HG03159 (cell line): ENCODE measurements at regions not wholly inside any gene's neighbourhood (a gene's known extent, or its start where the extent isn't known, plus 50 kb on each side); places are given as distances from the start of the nearest gene placed in this dataset.
"Not testable (repeated sequence)": the region's sequence is repeated elsewhere in the genome, so short reads cannot be mapped to it uniquely, and the experiment has no call there.

Source experiments
- ATAC-seq: cut with Tn5 transposase; IDR thresholded peaks from one replicate; pipeline ENCODE4 v1.9.1; 2021; ENCODE audit warnings: mild to moderate bottlenecking, moderate library complexity; ENCODE audit not compliant: unreplicated experiment

- ATAC-seq = no peak
Measured at GRCh38 chr1:163970151-163970550, 588.8 kb upstream of the PBX1 start.

- no peak for ATAC-seq
Measured at GRCh38 chr1:163970699-163971098, 588.3 kb upstream of the PBX1 start.

- no peak for ATAC-seq
Measured at GRCh38 chr1:163973586-163973985, 585.4 kb upstream of the PBX1 start.

- ATAC-seq = no peak
Measured at GRCh38 chr1:163974120-163974519, 584.9 kb upstream of the PBX1 start.

- ATAC-seq = no peak
Measured at GRCh38 chr1:163980394-163980793, 578.6 kb upstream of the PBX1 start.

GRCh38 chr1:163981500-163982030, 577.4 kb upstream of the PBX1 start:
- ATAC-seq = no peak

GRCh38 chr1:163983097-163983496, 575.9 kb upstream of the PBX1 start:
- no peak for ATAC-seq

- no peak for ATAC-seq
Measured at GRCh38 chr1:163985700-163986099, 573.3 kb upstream of the PBX1 start.

GRCh38 chr1:163999131-163999530, 559.9 kb upstream of the PBX1 start:
- no peak for ATAC-seq

GRCh38 chr1:164006186-164006585, 552.8 kb upstream of the PBX1 start:
- not testable (repeated sequence) for ATAC-seq

GRCh38 chr1:164006621-164007020, 552.4 kb upstream of the PBX1 start:
- no peak for ATAC-seq

GRCh38 chr1:164017239-164017638, 541.7 kb upstream of the PBX1 start:
- no peak for ATAC-seq

- ATAC-seq = no peak
Measured at GRCh38 chr1:164020391-164020790, 538.6 kb upstream of the PBX1 start.

- ATAC-seq = no peak
Measured at GRCh38 chr1:164021813-164022212, 537.2 kb upstream of the PBX1 start.

GRCh38 chr1:164033782-164034181, 525.2 kb upstream of the PBX1 start:
- ATAC-seq = no peak

GRCh38 chr1:164040754-164041153, 518.2 kb upstream of the PBX1 start:
- no peak for ATAC-seq

- no peak for ATAC-seq
Measured at GRCh38 chr1:164051782-164052181, 507.2 kb upstream of the PBX1 start.

GRCh38 chr1:164054331-164054730, 504.7 kb upstream of the PBX1 start:
- ATAC-seq = no peak

- no peak for ATAC-seq
Measured at GRCh38 chr1:164058198-164058597, 500.8 kb upstream of the PBX1 start.

- no peak for ATAC-seq
Measured at GRCh38 chr1:164061528-164061927, 497.5 kb upstream of the PBX1 start.

GRCh38 chr1:164064501-164064900, 494.5 kb upstream of the PBX1 start:
- no peak for ATAC-seq

GRCh38 chr1:164071288-164071687, 487.7 kb upstream of the PBX1 start:
- ATAC-seq = no peak

- ATAC-seq = no peak
Measured at GRCh38 chr1:164086832-164087231, 472.2 kb upstream of the PBX1 start.
